GM19397 (cell line): ENCODE measurements at regions not wholly inside any gene's neighbourhood (a gene's known extent, or its start where the extent isn't known, plus 50 kb on each side); places are given as distances from the start of the nearest gene placed in this dataset.

ENCODE experiments used
- ATAC-seq: cut with Tn5 transposase; IDR thresholded peaks from one replicate; pipeline ENCODE4 v1.9.1; 2021; ENCODE audit warnings: mild to moderate bottlenecking, moderate library complexity; ENCODE audit not compliant: unreplicated experiment

GRCh38 chr12:132395192-132395907 is 66.0 kb upstream of the GALNT9 start:
- ATAC-seq: no peak

GRCh38 chr12:132393991-132394949 is 64.9 kb upstream of the GALNT9 start:
- ATAC-seq: no peak

- no peak for ATAC-seq
These were observed 63.9 kb upstream of the GALNT9 start for GRCh38 chr12:132393245-132393795.

DNA sequence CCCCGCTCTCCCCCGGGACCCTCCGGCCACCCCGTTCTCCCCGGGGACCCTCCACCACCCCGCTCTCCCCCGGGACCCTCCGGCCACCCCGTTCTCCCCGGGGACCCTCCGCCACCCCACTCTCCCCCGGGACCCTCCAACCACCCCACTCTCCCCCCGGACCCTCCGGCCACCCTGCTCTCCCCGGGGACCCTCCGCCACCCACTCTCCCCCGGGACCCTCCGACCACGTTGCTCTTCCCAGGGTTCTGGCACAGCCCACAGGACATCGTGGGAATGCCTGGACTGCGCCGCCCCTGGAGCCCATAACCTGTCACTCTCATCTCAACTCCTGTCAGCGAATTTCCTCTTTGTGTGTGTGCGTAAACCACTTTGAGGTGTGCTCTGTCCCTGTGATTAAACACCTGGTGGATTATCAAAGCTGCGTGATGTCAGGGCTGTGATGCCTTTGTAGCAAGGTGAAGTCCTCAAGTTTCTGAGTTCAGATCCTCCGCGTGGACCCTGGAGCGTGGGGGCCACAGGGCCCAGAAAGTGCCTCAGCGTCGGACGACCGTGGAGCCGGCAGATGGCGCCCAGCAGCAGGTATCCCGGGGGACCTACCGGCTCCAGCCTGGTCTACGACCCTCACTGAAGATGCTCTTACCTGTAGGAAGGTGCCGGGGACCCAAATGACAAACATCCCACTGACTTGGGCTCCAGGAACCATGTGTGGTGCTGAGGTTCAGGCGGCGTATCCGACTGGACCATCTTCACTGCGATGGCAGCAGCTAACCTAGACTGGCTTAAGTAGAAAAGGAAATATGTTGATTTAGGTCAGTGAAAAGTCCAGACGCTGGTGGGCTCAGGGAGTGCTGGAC is 63.2 kb upstream of the GALNT9 start:
- no peak for ATAC-seq

GRCh38 chr12:132391326-132392041 is 62.1 kb upstream of the GALNT9 start:
- no peak for ATAC-seq

GRCh38 chr12:132390287-132391076 is 61.1 kb upstream of the GALNT9 start:
- no peak for ATAC-seq

GRCh38 chr12:132389526-132390286 is 60.3 kb upstream of the GALNT9 start:
- no peak for ATAC-seq

DNA sequence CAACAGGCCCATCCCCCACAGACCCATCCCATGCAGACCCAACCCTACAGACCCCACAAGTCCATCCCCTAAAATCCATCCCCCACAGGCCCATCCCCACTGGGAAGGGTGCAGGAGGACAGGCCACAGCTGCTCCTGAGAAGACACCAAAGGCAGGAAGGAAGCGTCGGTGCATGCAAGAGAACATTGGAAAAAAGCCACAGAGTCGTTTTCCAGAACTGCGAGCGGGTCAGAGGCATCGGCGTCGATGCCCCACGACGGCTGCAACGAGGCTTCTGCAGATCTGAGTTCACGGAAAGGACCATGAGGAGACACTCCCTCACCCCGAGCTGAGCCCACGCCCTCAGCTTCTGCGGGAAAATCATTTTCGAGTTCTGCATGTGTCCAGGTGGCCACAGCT is 59.6 kb upstream of the GALNT9 start:
- no peak for ATAC-seq

DNA sequence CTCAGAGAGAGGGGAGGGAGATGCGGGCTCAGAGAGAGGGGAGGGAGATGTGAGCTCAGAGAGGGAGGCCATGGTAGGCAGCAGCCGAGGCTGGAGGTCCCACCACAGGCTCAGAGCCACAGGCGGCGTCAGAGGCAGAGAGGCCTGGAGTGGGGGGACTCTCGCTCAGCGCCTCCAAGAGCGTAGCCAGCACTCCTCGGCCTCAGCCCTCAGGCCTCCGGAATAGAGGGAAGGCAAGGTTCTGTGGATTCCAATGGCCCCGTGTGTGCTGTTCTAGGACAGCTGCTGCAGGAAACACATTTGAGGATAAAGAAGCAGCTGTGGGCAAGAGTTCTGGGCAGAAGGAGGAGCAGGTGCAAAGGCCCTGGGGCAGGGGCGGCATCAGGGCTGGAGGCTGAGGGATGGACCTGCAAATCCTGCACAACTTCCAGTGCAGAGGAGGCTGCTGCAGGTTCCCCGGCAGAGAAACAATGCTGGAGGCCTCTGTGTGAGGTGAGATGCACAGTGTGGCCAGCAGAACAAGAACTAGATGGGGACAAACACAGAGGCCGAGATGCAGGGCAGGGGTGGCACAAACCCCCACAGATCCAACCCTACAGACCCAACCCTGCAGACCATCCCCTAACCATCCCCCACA is 59.1 kb upstream of the GALNT9 start:
- no peak for ATAC-seq

- ATAC-seq: no peak
These were observed 57.6 kb upstream of the GALNT9 start for GRCh38 chr12:132386926-132387497.

DNA sequence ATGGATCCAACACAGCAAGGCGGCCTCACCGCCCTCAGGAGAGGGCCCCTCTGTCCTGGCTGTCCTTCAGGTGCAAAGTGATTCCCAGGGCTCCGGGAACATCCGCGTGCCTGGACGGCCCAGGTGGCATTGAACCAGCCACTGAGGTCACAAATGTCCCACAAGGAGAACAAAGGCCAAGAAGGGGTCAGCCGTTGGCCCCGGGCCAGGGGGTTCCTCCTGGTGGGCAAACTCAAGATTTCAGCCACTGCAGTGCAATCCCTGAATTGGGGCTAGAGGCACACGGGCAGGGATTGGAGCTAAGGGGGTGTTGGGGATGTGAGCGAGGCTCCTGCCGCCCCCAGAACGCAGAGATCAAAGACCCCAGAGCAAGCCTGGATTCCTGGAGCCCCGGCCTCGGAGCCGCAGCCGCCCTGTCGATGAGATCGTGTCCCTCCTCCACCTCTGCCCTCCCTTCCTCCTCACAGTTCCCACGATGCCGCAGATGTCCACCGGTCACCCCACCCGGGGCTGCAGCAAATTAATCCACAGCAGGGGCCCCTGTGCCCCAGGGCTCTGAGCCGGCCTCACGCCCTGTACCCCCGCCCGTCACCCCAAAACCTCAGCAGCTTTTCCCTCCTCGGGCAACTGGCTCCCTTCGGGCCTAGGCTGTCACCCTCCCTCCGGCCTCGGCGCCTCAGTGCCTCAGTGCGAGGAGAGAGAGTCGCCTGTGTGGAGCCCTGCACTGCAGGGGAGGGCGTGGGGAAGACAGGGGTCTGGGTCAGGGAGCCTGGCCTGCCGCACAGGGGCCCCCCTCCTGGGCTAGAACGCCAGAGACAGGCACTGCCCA is 56.7 kb upstream of the GALNT9 start:
- no peak for ATAC-seq

- no peak for ATAC-seq
These were observed 55.8 kb upstream of the GALNT9 start for GRCh38 chr12:132384916-132385774.

DNA sequence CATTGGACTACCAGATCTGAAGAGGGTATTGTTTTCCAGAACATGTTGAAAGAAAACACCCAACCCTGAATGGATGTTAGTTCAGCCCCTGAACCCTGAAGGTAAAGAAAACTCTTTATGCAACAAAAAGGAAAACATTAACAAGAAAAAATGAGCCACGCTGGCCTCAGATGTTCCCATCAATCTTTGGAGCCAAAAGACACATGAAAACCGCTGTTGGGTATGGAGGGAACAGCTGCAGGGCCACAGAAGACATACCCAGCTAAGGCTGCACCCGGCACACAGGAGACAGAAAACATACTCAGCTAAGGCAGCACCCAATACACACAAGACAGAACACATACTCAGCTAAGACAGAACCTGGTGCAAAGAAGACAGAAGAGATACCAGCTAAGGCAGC is 51.3 kb upstream of the GALNT9 start:
- ATAC-seq: no peak

GRCh38 chr12:132379996-132380395 is 50.6 kb upstream of the GALNT9 start:
- ATAC-seq: no peak

- ATAC-seq: no peak
These were observed 50.2 kb upstream of the GALNT9 start for GRCh38 chr12:132379576-132379975.
